ENCODE measurements at regions not wholly inside any gene's neighbourhood (a gene's known extent, or its start where the extent isn't known, plus 50 kb on each side); places are given as distances from the start of the nearest gene placed in this dataset.

DNA sequence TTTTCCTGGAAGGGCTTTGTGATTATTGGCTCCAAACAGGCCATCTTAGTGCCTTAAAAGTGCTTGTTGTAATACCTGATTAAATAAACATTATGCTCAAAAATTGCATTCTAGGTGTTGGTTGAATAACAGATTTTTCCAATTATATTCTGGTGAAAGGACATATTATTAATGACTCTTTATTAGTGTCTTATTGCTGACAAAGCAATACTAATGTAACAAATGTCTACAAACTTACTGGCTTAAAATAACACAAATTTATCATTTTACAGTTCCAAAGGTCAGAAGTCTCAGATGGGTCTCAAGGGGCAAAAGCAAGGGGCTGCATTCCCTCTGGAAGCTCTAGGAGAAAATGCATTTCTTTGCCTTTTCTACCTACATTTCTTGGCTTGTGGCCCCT lies 86.9 kb upstream of the CPM start:
- TF ChIP-seq POLR2A (IDR thresholded peaks at IDR 0.05; ENCODE audit: extremely low read depth, insufficient read length) (no peak), MYC (IDR thresholded peaks at IDR 0.05; ENCODE audit: low read depth, low read length) (no peak)
- TF ChIP-seq, protein P1, sequence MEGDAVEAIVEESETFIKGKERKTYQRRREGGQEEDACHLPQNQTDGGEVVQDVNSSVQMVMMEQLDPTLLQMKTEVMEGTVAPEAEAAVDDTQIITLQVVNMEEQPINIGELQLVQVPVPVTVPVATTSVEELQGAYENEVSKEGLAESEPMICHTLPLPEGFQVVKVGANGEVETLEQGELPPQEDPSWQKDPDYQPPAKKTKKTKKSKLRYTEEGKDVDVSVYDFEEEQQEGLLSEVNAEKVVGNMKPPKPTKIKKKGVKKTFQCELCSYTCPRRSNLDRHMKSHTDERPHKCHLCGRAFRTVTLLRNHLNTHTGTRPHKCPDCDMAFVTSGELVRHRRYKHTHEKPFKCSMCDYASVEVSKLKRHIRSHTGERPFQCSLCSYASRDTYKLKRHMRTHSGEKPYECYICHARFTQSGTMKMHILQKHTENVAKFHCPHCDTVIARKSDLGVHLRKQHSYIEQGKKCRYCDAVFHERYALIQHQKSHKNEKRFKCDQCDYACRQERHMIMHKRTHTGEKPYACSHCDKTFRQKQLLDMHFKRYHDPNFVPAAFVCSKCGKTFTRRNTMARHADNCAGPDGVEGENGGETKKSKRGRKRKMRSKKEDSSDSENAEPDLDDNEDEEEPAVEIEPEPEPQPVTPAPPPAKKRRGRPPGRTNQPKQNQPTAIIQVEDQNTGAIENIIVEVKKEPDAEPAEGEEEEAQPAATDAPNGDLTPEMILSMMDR (IDR thresholded peaks at IDR 0.05; ENCODE audit: low read depth, low read length): no peak
